T-cell (primary cell): ENCODE measurements at regions not wholly inside any gene's neighbourhood (a gene's known extent, or its start where the extent isn't known, plus 50 kb on each side); places are given as distances from the start of the nearest gene placed in this dataset.

Source experiments
- ATAC-seq, 4 experiments: fragments of 200-7000 bp in 3 of 4; fragments of 150-1000 bp in 1 of 4; cut with Tn5 transposase; replicated peaks in 1 of 4; 1 replicate in 3 of 4; 2 replicates in 1 of 4; pipeline ENCODE4 v1.10.0; 2021; ENCODE audit warnings: moderate library complexity in 3 of 4, mild to moderate bottlenecking in 2 of 4, moderate number of reproducible peaks in 1 of 4
- CTCF ChIA-PET, 2 donors: fragments of 300-600 bp; sonication (Branson Sonifier 250); formaldehyde crosslinking; loops; one replicate each; lab custom pipeline; 2022; ENCODE audit warnings: antibody characterized with exemption in 2 of 2; lab: Charles Lee
- POLR2A ChIA-PET, 2 donors: fragments of 300-600 bp; sonication (Branson Sonifier 250); formaldehyde crosslinking; loops; one replicate each; lab custom pipeline; 2022; ENCODE audit warnings: antibody characterized with exemption in 2 of 2; lab: Charles Lee
- DNase-seq, 35 experiments: peaks; one replicate each; pipeline versions ENCODE4 v3.0.0 to v3.0.0-alpha.2; 2013 to 2023
- H3K27ac ChIP-seq: one replicate; pipeline ENCODE4 v1.5.1; 2013; ENCODE audit warnings: low read length
- H3K27me3 ChIP-seq, 2 experiments: replicated peaks in 1 of 2; 1 replicate in 1 of 2; 2 replicates in 1 of 2; pipeline versions ENCODE4 v1.6.1 to v1.7.0; 2013; ENCODE audit warnings: low read length in 1 of 2, mixed read lengths in 1 of 2; ENCODE audit not compliant: control insufficient read depth in 2 of 2, insufficient read depth in 2 of 2; ENCODE audit errors: extremely low read depth in 1 of 2
- H3K36me3 ChIP-seq, 2 donors: 1 replicate in 1 of 2; 2 replicates in 1 of 2; pipeline versions ENCODE4 v1.6.1 to v1.7.0; 2013; ENCODE audit warnings: low read length in 1 of 2; ENCODE audit not compliant: control insufficient read depth in 2 of 2, insufficient read depth in 1 of 2; ENCODE audit errors: extremely low read depth in 1 of 2
- H3K4me1 ChIP-seq, 2 experiments: 1 replicate in 1 of 2; 2 replicates in 1 of 2; pipeline versions ENCODE4 v1.6.1 to v1.7.0; 2013; ENCODE audit warnings: low read length in 2 of 2, mixed read lengths in 1 of 2; ENCODE audit not compliant: insufficient read depth in 2 of 2, control insufficient read depth in 1 of 2; ENCODE audit errors: extremely low read depth in 1 of 2
- H3K4me3 ChIP-seq, 2 donors: 1 replicate in 1 of 2; 2 replicates in 1 of 2; pipeline versions ENCODE4 v1.5.1 to v1.7.0; 2013; ENCODE audit warnings: mild to moderate bottlenecking in 2 of 2, low read length in 1 of 2, moderate library complexity in 1 of 2; ENCODE audit not compliant: control insufficient read depth in 1 of 2; ENCODE audit errors: extremely low read depth in 1 of 2
- H3K9me3 ChIP-seq: 2 replicates; pipeline ENCODE4 v1.7.0; 2013
- H3K27ac Mint-ChIP-seq, 2 donors: one replicate each; pipeline ENCODE4 v1.8.0; 2020 to 2021; ENCODE audit warnings: mild to moderate bottlenecking in 2 of 2, mixed read lengths in 2 of 2
- H3K27me3 Mint-ChIP-seq, 2 donors: one replicate each; pipeline ENCODE4 v1.8.0; 2021 to 2022; ENCODE audit warnings: mixed read lengths in 2 of 2
- H3K36me3 Mint-ChIP-seq: one replicate; pipeline ENCODE4 v1.8.0; 2021; ENCODE audit warnings: mixed read lengths
- H3K4me1 Mint-ChIP-seq, 3 donors: one replicate each; pipeline ENCODE4 v1.8.0; 2020 to 2022; ENCODE audit warnings: mixed read lengths in 3 of 3, mild to moderate bottlenecking in 1 of 3
- H3K4me3 Mint-ChIP-seq, 3 donors: one replicate each; pipeline ENCODE4 v1.8.0; 2020 to 2022; ENCODE audit warnings: mild to moderate bottlenecking in 3 of 3, mixed read lengths in 3 of 3, moderate library complexity in 3 of 3
- H3K9me3 Mint-ChIP-seq, 3 donors: one replicate each; pipeline ENCODE4 v1.8.0; 2020 to 2022; ENCODE audit warnings: mixed read lengths in 3 of 3
- WGBS: methylation state at CpG from one replicate; pipeline ENCODE4 v1.1.5; 2013; ENCODE audit warnings: missing lambda C conversion rate; ENCODE audit not compliant: insufficient coverage; 5-methylcytosine and 5-hydroxymethylcytosine counted together

DNA sequence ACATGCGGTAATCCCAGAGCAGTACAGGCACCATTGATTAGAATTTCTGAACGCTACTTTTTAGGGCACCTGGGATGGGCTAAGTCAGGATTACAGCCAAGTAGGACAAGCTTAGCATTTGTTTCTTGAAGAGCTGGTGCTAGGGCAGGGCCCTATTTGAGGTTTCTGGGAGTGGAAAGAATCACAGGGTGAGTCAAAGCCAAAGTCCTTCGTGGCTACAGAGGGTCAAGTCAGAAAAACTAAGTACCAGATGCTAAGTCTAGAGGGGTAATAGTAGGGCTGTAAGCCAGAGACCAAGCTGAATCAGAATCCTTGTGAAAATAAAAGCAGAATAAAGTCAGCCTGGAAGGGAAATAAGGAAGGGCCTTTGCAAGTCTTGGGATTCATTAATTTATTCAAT is 448.6 kb downstream of the ZIC3 start:
- ChIA-PET CTCF (no interaction called here), POLR2A (no interaction called here)
- DNase-seq (no peak), ATAC-seq (no peak)
- Histone ChIP-seq H3K4me3 (no peak overlapping the region), H3K27me3 (no peaks in the 10 kb centered on the region), H3K9me3 (no peaks in the 10 kb centered on the region), H3K27ac (no peak overlapping the region), H3K4me1 (no peaks in the 10 kb centered on the region), H3K36me3 (no peaks in the 10 kb centered on the region)
- no peak overlapping the region for H3K4me3 Mint-ChIP-seq
- WGBS, result 48% methylated on average over 3 of the region's 3 CpGs
- H3K9me3 Mint-ChIP-seq, result no peaks in the 10 kb centered on the region
- no peaks in the 10 kb centered on the region for H3K4me1 Mint-ChIP-seq
- no peaks in the 10 kb centered on the region for H3K36me3 Mint-ChIP-seq
- H3K27ac Mint-ChIP-seq, result no peak overlapping the region
- peaks cover 0 to 14% of the 10 kb centered on the region in 2 donors for H3K27me3 Mint-ChIP-seq

DNA sequence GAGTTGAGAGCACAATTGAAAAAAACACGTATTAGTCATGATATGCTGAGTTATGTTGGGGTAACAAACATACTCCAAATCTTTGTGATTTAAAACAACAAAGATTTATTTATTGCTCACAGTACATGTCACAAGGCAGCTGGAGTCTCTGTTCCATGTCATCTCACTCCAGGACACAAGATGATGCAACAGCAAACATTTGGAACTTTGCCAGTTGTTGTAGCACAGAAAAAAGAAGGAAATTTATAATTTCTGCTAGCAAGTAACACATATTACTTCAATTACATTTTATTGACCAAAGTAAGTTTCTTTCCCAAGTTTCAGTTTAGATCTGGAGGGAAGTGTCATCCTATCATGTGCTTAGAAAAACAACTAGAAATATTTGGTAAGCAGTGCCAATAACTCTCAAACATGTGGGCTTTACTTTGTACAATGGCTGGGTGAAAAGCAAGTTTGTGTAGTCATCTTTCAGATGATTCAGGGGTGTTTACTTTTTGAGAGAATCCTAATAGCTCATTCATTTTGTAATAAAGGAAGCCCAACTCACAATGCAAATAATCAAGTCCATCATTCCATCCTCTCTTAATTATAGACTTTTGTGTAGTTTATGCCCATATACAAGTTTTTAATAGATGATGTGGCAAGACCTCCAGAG is 452.3 kb downstream of the ZIC3 start:
- ChIA-PET POLR2A (no interaction called here), CTCF (interaction anchor here in 1 of 2 donors (0.6 kb wide), 1 partner anchor 300 kb away, joined by 8 read pairs; no protein-coding TSS in a partner anchor)
- H3K27me3 ChIP-seq, result no peaks in the 10 kb centered on the region
- no peaks in the 10 kb centered on the region for H3K4me1 ChIP-seq
- ATAC-seq, result no peak
- no CpG with 5 or more reads among the region's 1 CpG for WGBS
- H3K4me3 ChIP-seq, result no peak overlapping the region
- H3K27me3 Mint-ChIP-seq, result peaks cover 0 to 16% of the 10 kb centered on the region in 2 donors
- no peaks in the 10 kb centered on the region for H3K4me1 Mint-ChIP-seq
- no peak overlapping the region for H3K27ac ChIP-seq
- DNase-seq, result no peak
- no peaks in the 10 kb centered on the region for H3K9me3 Mint-ChIP-seq
- no peaks in the 10 kb centered on the region for H3K9me3 ChIP-seq
- H3K27ac Mint-ChIP-seq, result no peak overlapping the region
- H3K36me3 ChIP-seq, result no peaks in the 10 kb centered on the region
- no peak overlapping the region for H3K4me3 Mint-ChIP-seq
- H3K36me3 Mint-ChIP-seq, result no peaks in the 10 kb centered on the region

DNA sequence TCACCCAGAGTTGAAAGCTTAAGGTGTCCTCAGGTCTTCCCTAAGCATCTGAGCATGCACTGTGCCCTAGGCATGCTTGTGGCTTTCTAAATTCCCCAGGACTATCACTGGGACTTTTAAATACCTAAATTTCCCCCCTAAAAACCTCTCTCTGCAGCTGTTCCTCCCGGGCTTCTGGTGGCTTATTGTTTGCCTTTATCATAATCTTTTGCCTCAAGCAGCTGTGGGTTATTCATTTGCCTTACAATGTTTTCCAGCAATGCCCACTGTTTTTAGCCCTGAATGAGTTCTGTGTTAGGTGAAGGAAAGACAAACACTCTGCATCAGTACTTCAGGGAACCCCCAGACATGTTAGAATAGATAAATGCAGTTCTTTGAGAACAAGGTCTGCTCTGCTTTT is 455.0 kb downstream of the ZIC3 start:
- ChIA-PET POLR2A (no interaction called here), CTCF (no interaction called here)
- no peak overlapping the region for H3K4me3 Mint-ChIP-seq
- Histone ChIP-seq H3K9me3 (no peaks in the 10 kb centered on the region), H3K27ac (no peak overlapping the region), H3K36me3 (no peaks in the 10 kb centered on the region), H3K4me3 (no peak overlapping the region), H3K4me1 (no peaks in the 10 kb centered on the region), H3K27me3 (no peaks in the 10 kb centered on the region)
- H3K9me3 Mint-ChIP-seq, result no peaks in the 10 kb centered on the region
- H3K36me3 Mint-ChIP-seq, result no peaks in the 10 kb centered on the region
- no peak overlapping the region for H3K27ac Mint-ChIP-seq
- H3K27me3 Mint-ChIP-seq, result peaks cover 0 to 27% of the 10 kb centered on the region in 2 donors
- no peaks in the 10 kb centered on the region for H3K4me1 Mint-ChIP-seq
- ATAC-seq, result no peak
- no peak for DNase-seq
- no CpG with 5 or more reads among the region's 1 CpG for WGBS

DNA sequence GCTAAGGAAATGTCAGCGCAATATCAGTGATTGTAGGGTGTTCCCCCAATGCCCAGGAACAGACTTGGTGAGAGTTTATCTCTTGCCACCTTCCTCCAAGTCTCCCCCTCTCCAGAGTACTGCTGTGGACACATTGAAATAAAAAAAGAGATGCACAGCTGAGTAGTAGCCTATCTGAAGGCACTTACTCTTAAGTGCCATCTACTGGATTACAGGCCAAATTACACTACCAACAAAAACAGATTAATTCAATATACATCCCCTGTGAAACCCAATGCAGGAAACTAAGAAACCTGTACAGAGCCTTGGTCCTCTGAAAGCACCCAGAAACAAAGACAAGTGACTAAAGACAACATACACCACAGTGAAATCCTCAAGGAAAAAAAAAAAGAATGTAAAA is 460.3 kb downstream of the ZIC3 start:
- ChIA-PET POLR2A (no interaction called here), CTCF (no interaction called here)
- ATAC-seq (no peak), DNase-seq (no peak)
- no CpG with 5 or more reads among the region's 1 CpG for whole genome bisulfite sequencing
- Histone ChIP-seq H3K36me3 (no peaks in the 10 kb centered on the region), H3K27ac (no peak overlapping the region), H3K9me3 (no peaks in the 10 kb centered on the region), H3K4me1 (no peaks in the 10 kb centered on the region), H3K27me3 (no peaks in the 10 kb centered on the region), H3K4me3 (no peak overlapping the region)
- Mint-ChIP-seq H3K4me3 (no peak overlapping the region), H3K27ac (no peak overlapping the region), H3K36me3 (no peaks in the 10 kb centered on the region), H3K4me1 (no peaks in the 10 kb centered on the region), H3K27me3 (peaks cover 0 to 43% of the 10 kb centered on the region in 2 donors), H3K9me3 (no peaks in the 10 kb centered on the region)

DNA sequence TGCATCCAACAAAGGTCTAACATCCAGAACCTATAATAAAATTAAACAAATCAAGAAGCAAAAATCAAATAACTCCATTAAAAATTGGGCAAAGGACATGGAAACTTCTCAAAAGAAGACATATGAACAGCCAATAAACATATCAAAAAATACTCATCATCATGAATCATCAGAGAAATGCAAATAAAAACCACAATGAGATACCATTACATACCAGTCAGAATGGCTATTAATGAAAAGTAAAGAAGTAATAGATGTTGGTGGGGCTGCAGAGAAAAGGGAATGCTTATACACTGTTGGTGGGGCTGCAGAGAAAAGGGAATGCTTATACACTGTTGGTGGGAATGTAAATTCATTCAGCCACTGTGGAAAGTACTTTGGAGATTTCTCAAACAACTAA is 465.8 kb downstream of the ZIC3 start:
- H3K36me3 Mint-ChIP-seq, result no peaks in the 10 kb centered on the region
- CTCF ChIA-PET, result interaction anchor here in 1 of 2 donors (0.7 kb wide), 1 partner anchor 805 kb away, joined by 3 read pairs; no protein-coding TSS in a partner anchor
- no peak overlapping the region for H3K27ac Mint-ChIP-seq
- Histone ChIP-seq H3K4me1 (no peaks in the 10 kb centered on the region), H3K9me3 (no peaks in the 10 kb centered on the region), H3K36me3 (no peaks in the 10 kb centered on the region), H3K4me3 (no peak overlapping the region), H3K27me3 (no peaks in the 10 kb centered on the region), H3K27ac (no peak overlapping the region)
- ATAC-seq (no peak), DNase-seq (no peak)
- POLR2A ChIA-PET, result no interaction called here
- H3K9me3 Mint-ChIP-seq, result no peaks in the 10 kb centered on the region
- peaks cover 0 to 17% of the 10 kb centered on the region in 2 donors for H3K27me3 Mint-ChIP-seq
- H3K4me3 Mint-ChIP-seq, result no peak overlapping the region
- H3K4me1 Mint-ChIP-seq, result no peaks in the 10 kb centered on the region

DNA sequence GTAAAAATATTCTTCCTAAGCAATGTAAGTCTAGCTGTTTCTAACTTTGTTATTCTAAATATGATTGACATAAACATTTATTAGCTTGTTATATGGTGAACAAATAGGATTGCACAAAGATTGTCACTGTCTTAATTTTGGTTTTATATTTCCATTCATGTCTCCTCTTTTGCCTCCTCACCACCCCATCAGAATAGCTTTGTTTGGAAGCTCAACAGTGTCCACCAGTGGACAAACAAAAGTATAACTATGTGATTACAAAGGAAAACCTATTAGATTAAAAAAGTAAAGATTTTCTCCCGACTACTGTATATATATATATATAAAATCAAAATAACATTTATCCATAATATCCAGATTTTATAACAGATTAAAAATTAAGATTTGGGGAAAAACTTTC is 468.2 kb downstream of the ZIC3 start:
- no peak for ATAC-seq
- no peak overlapping the region for H3K27ac Mint-ChIP-seq
- Histone ChIP-seq H3K36me3 (no peaks in the 10 kb centered on the region), H3K4me1 (no peaks in the 10 kb centered on the region), H3K27ac (no peak overlapping the region), H3K27me3 (no peaks in the 10 kb centered on the region), H3K4me3 (no peak overlapping the region), H3K9me3 (no peaks in the 10 kb centered on the region)
- no peaks in the 10 kb centered on the region for H3K36me3 Mint-ChIP-seq
- no CpG with 5 or more reads among the region's 1 CpG for WGBS
- ChIA-PET POLR2A (interaction anchor here in 1 of 2 donors (0.6 kb wide), 1 partner anchor 172 kb away, joined by 6 read pairs; no protein-coding TSS in a partner anchor), CTCF (interaction anchor here in 1 of 2 donors (0.7 kb wide), 1 partner anchor 927 kb away, joined by 4 read pairs; no protein-coding TSS in a partner anchor)
- H3K4me1 Mint-ChIP-seq, result no peaks in the 10 kb centered on the region
- H3K4me3 Mint-ChIP-seq, result no peak overlapping the region
- H3K27me3 Mint-ChIP-seq, result peaks cover 0 to 13% of the 10 kb centered on the region in 2 donors
- no peaks in the 10 kb centered on the region for H3K9me3 Mint-ChIP-seq
- DNase-seq, result no peak
